ENCODE measurements at regions not wholly inside any gene's neighbourhood (a gene's known extent, or its start where the extent isn't known, plus 50 kb on each side); places are given as distances from the start of the nearest gene placed in this dataset.

- no peak overlapping the region for H3K9ac ChIP-seq (replicated peaks; ENCODE audit: extremely low read depth, insufficient read depth, low read length)
- H3K27ac ChIP-seq (ENCODE audit: insufficient read depth, low read depth, low read length), result no peak overlapping the region
- H3K79me2 ChIP-seq (ENCODE audit: control insufficient read depth, insufficient read depth, low read length), result no peaks in the 10 kb centered on the region
- no peak for DNase-seq (ENCODE audit: low read depth, low spot score)
- ChIA-PET CTCF (no interaction called here), POLR2A (no interaction called here)
- no peak overlapping the region for H3K4me2 ChIP-seq (ENCODE audit: insufficient read depth, low read length)
- peak overlapping the region; percentile 66 for H2AFZ ChIP-seq (ENCODE audit: low read depth, low read length)
- H3K9me3 ChIP-seq (replicated peaks; ENCODE audit: control insufficient read depth, insufficient read depth, low read length), result no peaks in the 10 kb centered on the region
- H3K36me3 ChIP-seq (ENCODE audit: control insufficient read depth in 2 of 2, extremely low read depth in 1 of 2, insufficient read depth in 2 of 2, low read length in 2 of 2), result no peaks in the 10 kb centered on the region
- no peak for FAIRE-seq
- BruUV-seq (replicated peaks), result no TSS peak
- peaks cover 0 to 3% of the 10 kb centered on the region in 2 experiments for H3K27me3 ChIP-seq (ENCODE audit: control insufficient read depth in 2 of 2, insufficient read depth in 2 of 2, low read length in 2 of 2)
- intact Hi-C loops (cut with micrococcal nuclease) (no loop called here), dilution Hi-C loops (cut with MboI; ENCODE audit: extremely low pct_ligation_motif_present, low sequenced_read_pairs) (no loop called here)
- H4K20me1 ChIP-seq (replicated peaks; ENCODE audit: control insufficient read depth, extremely low read depth, insufficient read depth, low read length), result no peaks in the 10 kb centered on the region
- TF ChIP-seq EZH2 (IDR thresholded peaks at IDR 0.05; ENCODE audit: borderline replicate concordance, low read depth, low read length, severe bottlenecking) (no peak), CTCF (IDR thresholded peaks at IDR 0.05; ENCODE audit: extremely low read depth in 1 of 2, insufficient read depth in 1 of 2, low read depth in 1 of 2, low read length in 2 of 2) (no peak)
- no peaks in the 10 kb centered on the region for H3K9me1 ChIP-seq (replicated peaks; ENCODE audit: control insufficient read depth, extremely low read depth, insufficient read depth, low read length)
- H3K4me1 ChIP-seq (ENCODE audit: control insufficient read depth, extremely low read depth, insufficient read depth, low read length), result no peaks in the 10 kb centered on the region
- H3K4me3 ChIP-seq (replicated peaks in 1 of 3; ENCODE audit: insufficient read depth in 1 of 3, low read depth in 1 of 3, low read length in 3 of 3), result no peak overlapping the region
Observed at GRCh38 chr16:51592535-51593300, 441.6 kb upstream of the SALL1 start.

GRCh38 chr16:51592001-51592501 is 441.0 kb upstream of the SALL1 start:
- TF ChIP-seq CTCF (IDR thresholded peaks at IDR 0.05; ENCODE audit: extremely low read depth in 1 of 2, insufficient read depth in 1 of 2, low read depth in 1 of 2, low read length in 2 of 2) (no peak), GATA2 (IDR thresholded peaks at IDR 0.05; ENCODE audit: insufficient read depth, insufficient read length, low read depth, low read length) (no peak), POLR2A (IDR thresholded peaks at IDR 0.05; ENCODE audit: low read depth, low read length) (no peak), POLR2AphosphoS5 (IDR thresholded peaks at IDR 0.05; ENCODE audit: insufficient read depth, low read depth, low read length) (no peak), MAX (IDR thresholded peaks at IDR 0.05; ENCODE audit: insufficient read depth, insufficient read length) (no peak), JUN (IDR thresholded peaks at IDR 0.05; ENCODE audit: borderline replicate concordance, insufficient read depth, insufficient read length, low read depth) (no peak), EZH2 (IDR thresholded peaks at IDR 0.05; ENCODE audit: borderline replicate concordance, low read depth, low read length, severe bottlenecking) (no peak), FOS (IDR thresholded peaks at IDR 0.05; ENCODE audit: borderline replicate concordance, insufficient read depth, low read length) (no peak), MYC (IDR thresholded peaks at IDR 0.05; ENCODE audit: low read depth, low read length) (no peak)
- no TSS peak for BruUV-seq (replicated peaks)
- Histone ChIP-seq H3K36me3 (ENCODE audit: control insufficient read depth in 2 of 2, extremely low read depth in 1 of 2, insufficient read depth in 2 of 2, low read length in 2 of 2) (no peaks in the 10 kb centered on the region), H3K27me3 (ENCODE audit: control insufficient read depth in 2 of 2, insufficient read depth in 2 of 2, low read length in 2 of 2) (peaks cover 0 to 3% of the 10 kb centered on the region in 2 experiments), H3K4me3 (replicated peaks in 1 of 3; ENCODE audit: insufficient read depth in 1 of 3, low read depth in 1 of 3, low read length in 3 of 3) (no peak overlapping the region), H3K9me1 (replicated peaks; ENCODE audit: control insufficient read depth, extremely low read depth, insufficient read depth, low read length) (no peaks in the 10 kb centered on the region), H4K20me1 (replicated peaks; ENCODE audit: control insufficient read depth, extremely low read depth, insufficient read depth, low read length) (no peaks in the 10 kb centered on the region), H3K79me2 (ENCODE audit: control insufficient read depth, insufficient read depth, low read length) (no peaks in the 10 kb centered on the region), H3K4me1 (ENCODE audit: control insufficient read depth, extremely low read depth, insufficient read depth, low read length) (no peaks in the 10 kb centered on the region), H2AFZ (ENCODE audit: low read depth, low read length) (peak overlapping the region; percentile 66), H3K4me2 (ENCODE audit: insufficient read depth, low read length) (no peak overlapping the region), H3K9ac (replicated peaks; ENCODE audit: extremely low read depth, insufficient read depth, low read length) (no peak overlapping the region), H3K27ac (ENCODE audit: insufficient read depth, low read depth, low read length) (no peak overlapping the region), H3K9me3 (replicated peaks; ENCODE audit: control insufficient read depth, insufficient read depth, low read length) (no peaks in the 10 kb centered on the region)
- ChIA-PET POLR2A (no interaction called here), CTCF (no interaction called here)
- no peak for FAIRE-seq
- no peak for DNase-seq (ENCODE audit: low read depth, low spot score)
- intact Hi-C loops (cut with micrococcal nuclease) (no loop called here), dilution Hi-C loops (cut with MboI; ENCODE audit: extremely low pct_ligation_motif_present, low sequenced_read_pairs) (no loop called here)

Data from endothelial cell of umbilical vein (primary cell).